ENCODE measurements at regions not wholly inside any gene's neighbourhood (a gene's known extent, or its start where the extent isn't known, plus 50 kb on each side); places are given as distances from the start of the nearest gene placed in this dataset.

DNA sequence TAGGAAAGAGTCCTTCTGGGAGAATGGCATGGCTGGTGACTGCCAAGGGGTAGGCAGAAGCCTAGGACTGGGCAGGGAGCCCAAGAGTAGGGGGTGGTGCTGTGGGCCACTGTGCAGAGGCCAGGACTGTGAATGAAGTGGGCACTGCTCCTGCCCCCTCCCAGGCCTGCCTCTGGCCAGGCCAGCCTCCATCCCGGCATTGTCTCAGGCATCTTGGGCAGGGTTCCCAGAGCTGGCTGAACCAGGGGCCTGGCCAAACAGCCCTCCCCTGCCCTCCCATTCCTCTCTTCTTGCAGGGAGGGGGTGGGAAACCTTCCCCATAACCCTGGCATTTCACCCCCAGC is 81.6 kb downstream of the MRPL14 start:
- H3K36me3 ChIP-seq (ENCODE audit: insufficient read depth, low read length), result no peaks in the 10 kb centered on the region
- no peaks in the 10 kb centered on the region for H3K27me3 ChIP-seq (ENCODE audit: insufficient read depth, low read length, poor library complexity)
- H3K4me1 ChIP-seq (ENCODE audit: insufficient read depth, low read length), result peaks cover 10% of the 10 kb centered on the region; the same call in 1 of the 2 replicates
- DNase-seq (no peak), ATAC-seq (ENCODE audit: insufficient read depth, low read depth) (no peak)
- H3K4me3 ChIP-seq (ENCODE audit: low read depth in 1 of 2, low read length in 2 of 2), result no peak overlapping the region
- H3K4me2 ChIP-seq (ENCODE audit: insufficient read depth, low read length), result no peak overlapping the region
- H4K20me1 ChIP-seq (ENCODE audit: insufficient read depth, low read length), result peaks cover 4% of the 10 kb centered on the region
- H2AFZ ChIP-seq (ENCODE audit: low read depth, low read length), result no peak overlapping the region
- no peaks in the 10 kb centered on the region for H3K9me3 ChIP-seq (ENCODE audit: insufficient read depth, low read length, severe bottlenecking)
- H3K9ac ChIP-seq (ENCODE audit: low read depth, low read length), result no peak overlapping the region
- TF ChIP-seq EZH2 (IDR thresholded peaks at IDR 0.05; ENCODE audit: borderline replicate concordance, low read depth, low read length, severe bottlenecking), result no peak
- TF ChIP-seq, protein P1, sequence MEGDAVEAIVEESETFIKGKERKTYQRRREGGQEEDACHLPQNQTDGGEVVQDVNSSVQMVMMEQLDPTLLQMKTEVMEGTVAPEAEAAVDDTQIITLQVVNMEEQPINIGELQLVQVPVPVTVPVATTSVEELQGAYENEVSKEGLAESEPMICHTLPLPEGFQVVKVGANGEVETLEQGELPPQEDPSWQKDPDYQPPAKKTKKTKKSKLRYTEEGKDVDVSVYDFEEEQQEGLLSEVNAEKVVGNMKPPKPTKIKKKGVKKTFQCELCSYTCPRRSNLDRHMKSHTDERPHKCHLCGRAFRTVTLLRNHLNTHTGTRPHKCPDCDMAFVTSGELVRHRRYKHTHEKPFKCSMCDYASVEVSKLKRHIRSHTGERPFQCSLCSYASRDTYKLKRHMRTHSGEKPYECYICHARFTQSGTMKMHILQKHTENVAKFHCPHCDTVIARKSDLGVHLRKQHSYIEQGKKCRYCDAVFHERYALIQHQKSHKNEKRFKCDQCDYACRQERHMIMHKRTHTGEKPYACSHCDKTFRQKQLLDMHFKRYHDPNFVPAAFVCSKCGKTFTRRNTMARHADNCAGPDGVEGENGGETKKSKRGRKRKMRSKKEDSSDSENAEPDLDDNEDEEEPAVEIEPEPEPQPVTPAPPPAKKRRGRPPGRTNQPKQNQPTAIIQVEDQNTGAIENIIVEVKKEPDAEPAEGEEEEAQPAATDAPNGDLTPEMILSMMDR (IDR thresholded peaks at IDR 0.05; ENCODE audit: borderline replicate concordance, extremely low read depth, low read length, poor library complexity, severe bottlenecking), result no peak
- H3K27ac ChIP-seq (ENCODE audit: low read length), result no peak overlapping the region
- no peaks in the 10 kb centered on the region for H3K79me2 ChIP-seq (ENCODE audit: insufficient read depth, low read length)

DNA sequence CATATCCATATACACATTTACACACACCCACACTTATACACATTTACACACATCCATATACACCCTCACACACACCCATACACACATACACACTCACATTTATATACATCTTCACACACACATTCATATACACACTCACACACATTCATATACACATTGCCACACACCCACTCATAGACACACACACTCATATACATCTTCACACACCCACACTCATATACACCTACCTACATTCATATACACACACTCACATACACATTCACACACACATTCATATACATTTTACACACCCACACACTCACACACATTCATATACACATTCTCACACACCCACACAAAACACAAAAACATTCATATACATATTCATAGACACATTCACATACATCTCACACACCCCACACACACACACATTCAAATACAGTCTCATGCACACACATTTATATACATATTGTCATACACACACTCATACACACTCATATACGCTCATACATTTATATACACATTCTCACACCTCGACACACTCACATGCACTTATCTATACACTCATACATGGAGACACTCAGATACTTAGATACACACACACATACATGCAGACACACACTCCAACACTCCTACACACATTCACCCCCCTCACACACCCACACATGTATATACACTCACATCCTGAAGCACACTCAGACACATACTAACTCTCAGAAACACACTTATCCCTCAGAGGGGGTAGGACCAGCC is 82.1 kb downstream of the MRPL14 start:
- Histone ChIP-seq H3K4me3 (ENCODE audit: low read depth in 1 of 2, low read length in 2 of 2) (no peak overlapping the region), H3K9ac (ENCODE audit: low read depth, low read length) (no peak overlapping the region), H4K20me1 (ENCODE audit: insufficient read depth, low read length) (peaks cover 4% of the 10 kb centered on the region), H3K4me1 (ENCODE audit: insufficient read depth, low read length) (peaks cover 10% of the 10 kb centered on the region; the same call in 1 of the 2 replicates), H2AFZ (ENCODE audit: low read depth, low read length) (no peak overlapping the region), H3K4me2 (ENCODE audit: insufficient read depth, low read length) (no peak overlapping the region), H3K9me3 (ENCODE audit: insufficient read depth, low read length, severe bottlenecking) (no peaks in the 10 kb centered on the region), H3K27me3 (ENCODE audit: insufficient read depth, low read length, poor library complexity) (no peaks in the 10 kb centered on the region), H3K27ac (ENCODE audit: low read length) (no peak overlapping the region), H3K79me2 (ENCODE audit: insufficient read depth, low read length) (no peaks in the 10 kb centered on the region), H3K36me3 (ENCODE audit: insufficient read depth, low read length) (no peaks in the 10 kb centered on the region)
- no peak for ATAC-seq (ENCODE audit: insufficient read depth, low read depth)
- TF ChIP-seq, protein P1 (IDR thresholded peaks at IDR 0.05; ENCODE audit: borderline replicate concordance, extremely low read depth, low read length, poor library complexity, severe bottlenecking), result no peak
- no peak for TF ChIP-seq EZH2 (IDR thresholded peaks at IDR 0.05; ENCODE audit: borderline replicate concordance, low read depth, low read length, severe bottlenecking)
- no peak for DNase-seq

DNA sequence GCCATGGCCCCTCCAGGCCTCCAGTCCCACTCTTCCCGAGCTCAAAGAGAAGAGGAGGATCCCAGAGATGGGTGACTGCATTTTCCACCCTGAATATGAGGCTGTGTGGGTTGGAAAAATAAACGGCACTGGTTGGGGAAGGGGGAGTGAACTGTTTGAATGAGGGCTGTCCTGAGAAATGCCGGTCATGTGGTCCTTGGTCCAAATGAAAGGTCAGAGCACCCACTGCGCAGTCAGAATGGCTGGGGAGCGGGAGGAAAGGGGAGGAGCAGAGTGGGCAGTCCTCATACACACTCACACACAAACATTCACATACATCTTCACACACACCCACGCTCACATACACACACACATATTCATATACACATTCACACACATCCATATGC is 83.1 kb downstream of the MRPL14 start:
- H3K9me3 ChIP-seq (ENCODE audit: insufficient read depth, low read length, severe bottlenecking), result no peaks in the 10 kb centered on the region
- H3K9ac ChIP-seq (ENCODE audit: low read depth, low read length), result no peak overlapping the region
- H3K4me2 ChIP-seq (ENCODE audit: insufficient read depth, low read length), result no peak overlapping the region
- no peak overlapping the region for H3K4me3 ChIP-seq (ENCODE audit: low read depth in 1 of 2, low read length in 2 of 2)
- no peaks in the 10 kb centered on the region for H3K27me3 ChIP-seq (ENCODE audit: insufficient read depth, low read length, poor library complexity)
- no peak overlapping the region for H2AFZ ChIP-seq (ENCODE audit: low read depth, low read length)
- DNase-seq (no peak), ATAC-seq (ENCODE audit: insufficient read depth, low read depth) (no peak)
- peaks cover 4% of the 10 kb centered on the region for H4K20me1 ChIP-seq (ENCODE audit: insufficient read depth, low read length)
- no peak overlapping the region for H3K27ac ChIP-seq (ENCODE audit: low read length)
- no peaks in the 10 kb centered on the region for H3K79me2 ChIP-seq (ENCODE audit: insufficient read depth, low read length)
- H3K36me3 ChIP-seq (ENCODE audit: insufficient read depth, low read length), result no peaks in the 10 kb centered on the region
- TF ChIP-seq, protein P1 (IDR thresholded peaks at IDR 0.05; ENCODE audit: borderline replicate concordance, extremely low read depth, low read length, poor library complexity, severe bottlenecking), result no peak
- no peak for TF ChIP-seq EZH2 (IDR thresholded peaks at IDR 0.05; ENCODE audit: borderline replicate concordance, low read depth, low read length, severe bottlenecking)
- peaks cover 10% of the 10 kb centered on the region; the same call in 1 of the 2 replicates for H3K4me1 ChIP-seq (ENCODE audit: insufficient read depth, low read length)

Data from DND-41 (cell line).